Peyer's patch (tissue), 4 donors: ENCODE measurements at regions not wholly inside any gene's neighbourhood (a gene's known extent, or its start where the extent isn't known, plus 50 kb on each side); places are given as distances from the start of the nearest gene placed in this dataset.

Experiments
- DNase-seq, 3 donors: peaks; one replicate each; pipeline ENCODE4 v3.0.0-alpha.2; 2017 to 2019
- H3K27ac ChIP-seq, 4 donors: fragments of 200-600 bp; sonication (generic); one replicate each; pipeline ENCODE4 v1.5.1; 2016 to 2019
- H3K27me3 ChIP-seq, 2 donors: fragments of 200-600 bp; sonication (generic); one replicate each; pipeline ENCODE4 v1.5.1; 2019
- H3K36me3 ChIP-seq, 3 donors: fragments of 200-600 bp; sonication (generic); one replicate each; pipeline ENCODE4 v1.5.1; 2016 to 2019
- H3K4me1 ChIP-seq, 4 donors: fragments of 200-600 bp; sonication (generic); one replicate each; pipeline ENCODE4 v1.5.1; 2016 to 2019
- H3K4me3 ChIP-seq, 4 donors: fragments of 200-600 bp; sonication (generic); 1 replicate in 3 of 4; 2 replicates in 1 of 4; pipeline ENCODE4 v1.5.1; 2016 to 2019; ENCODE audit warnings: mild to moderate bottlenecking in 1 of 4
- H3K9me3 ChIP-seq, 4 donors: fragments of 200-600 bp; sonication (generic); one replicate each; pipeline ENCODE4 v1.5.1; 2016 to 2019; ENCODE audit warnings: mild to moderate bottlenecking in 1 of 4
- CTCF ChIP-seq, 6 experiments: fragments of 450-650 bp in 4 of 6; fragments of 200-600 bp in 2 of 6; sonication (generic) in 1 of 6; IDR thresholded peaks; one replicate each; pipeline ENCODE4 v1.5.1; 2017 to 2019; ENCODE audit warnings: antibody characterized with exemption in 6 of 6, mild to moderate bottlenecking in 3 of 6, moderate library complexity in 1 of 6
- POLR2A ChIP-seq, 2 donors: fragments of 450-650 bp; IDR thresholded peaks; one replicate each; pipeline ENCODE4 v1.5.1; 2017; ENCODE audit warnings: antibody characterized with exemption in 2 of 2, mild to moderate bottlenecking in 2 of 2, moderate library complexity in 2 of 2

- Histone ChIP-seq H3K36me3 (no peaks in the 10 kb centered on the region), H3K27ac (no peak overlapping the region), H3K4me3 (no peak overlapping the region), H3K9me3 (no peaks in the 10 kb centered on the region), H3K4me1 (no peaks in the 10 kb centered on the region), H3K27me3 (no peaks in the 10 kb centered on the region)
- no peak for DNase-seq
- TF ChIP-seq CTCF (IDR thresholded peaks at IDR 0.05): no peak
- no peak for TF ChIP-seq POLR2A (IDR thresholded peaks at IDR 0.05)
Observed at GRCh38 chr11:128399251-128400121, 187.9 kb downstream of the ETS1 start.

GRCh38 chr11:128398517-128399250 lies 188.7 kb downstream of the ETS1 start:
- no peaks in the 10 kb centered on the region for H3K27me3 ChIP-seq
- TF ChIP-seq CTCF (IDR thresholded peaks at IDR 0.05) (no peak), POLR2A (IDR thresholded peaks at IDR 0.05) (no peak)
- no peaks in the 10 kb centered on the region for H3K36me3 ChIP-seq
- H3K27ac ChIP-seq: no peak overlapping the region
- no peaks in the 10 kb centered on the region for H3K4me1 ChIP-seq
- DNase-seq: no peak
- no peaks in the 10 kb centered on the region for H3K9me3 ChIP-seq
- no peak overlapping the region for H3K4me3 ChIP-seq

- DNase-seq: no peak
- no peaks in the 10 kb centered on the region for H3K27me3 ChIP-seq
- no peaks in the 10 kb centered on the region for H3K36me3 ChIP-seq
- H3K4me1 ChIP-seq: no peaks in the 10 kb centered on the region
- no peaks in the 10 kb centered on the region for H3K9me3 ChIP-seq
- TF ChIP-seq CTCF (IDR thresholded peaks at IDR 0.05) (no peak), POLR2A (IDR thresholded peaks at IDR 0.05) (no peak)
- H3K4me3 ChIP-seq: no peak overlapping the region
- no peak overlapping the region for H3K27ac ChIP-seq
Observed at GRCh38 chr11:128397362-128397761, 190.0 kb downstream of the ETS1 start.

- no peak overlapping the region for H3K4me3 ChIP-seq
- DNase-seq: no peak
- no peak overlapping the region for H3K27ac ChIP-seq
- no peaks in the 10 kb centered on the region for H3K9me3 ChIP-seq
- no peaks in the 10 kb centered on the region for H3K4me1 ChIP-seq
- no peaks in the 10 kb centered on the region for H3K27me3 ChIP-seq
- no peak for TF ChIP-seq CTCF (IDR thresholded peaks at IDR 0.05)
- H3K36me3 ChIP-seq: no peaks in the 10 kb centered on the region
Observed at GRCh38 chr11:128394431-128395089, 192.8 kb downstream of the ETS1 start.

GRCh38 chr11:128392259-128392658 lies 195.1 kb downstream of the ETS1 start:
- no peaks in the 10 kb centered on the region for H3K9me3 ChIP-seq
- DNase-seq: no peak
- TF ChIP-seq CTCF (IDR thresholded peaks at IDR 0.05): no peak
- no peak for TF ChIP-seq POLR2A (IDR thresholded peaks at IDR 0.05)
- H3K4me1 ChIP-seq: no peaks in the 10 kb centered on the region
- H3K27ac ChIP-seq: no peak overlapping the region
- no peaks in the 10 kb centered on the region for H3K27me3 ChIP-seq
- no peaks in the 10 kb centered on the region for H3K36me3 ChIP-seq
- no peak overlapping the region for H3K4me3 ChIP-seq
